WI38 (cell line): ENCODE measurements at regions not wholly inside any gene's neighbourhood (a gene's known extent, or its start where the extent isn't known, plus 50 kb on each side); places are given as distances from the start of the nearest gene placed in this dataset.

Experiments
- H3K4me3 ChIP-seq: 2 replicates; pipeline ENCODE4 v1.5.1; 2011; ENCODE audit warnings: low read depth, mild to moderate bottlenecking, control low read depth, low read length
- CTCF ChIP-seq: IDR thresholded peaks from 2 replicates; pipeline ENCODE4 v1.5.1; 2012; ENCODE audit warnings: low read depth, mild to moderate bottlenecking, control low read depth, low read length

- no peak overlapping the region for H3K4me3 ChIP-seq
- TF ChIP-seq CTCF = no peak
Observed at GRCh38 chr1:221993444-221993948, 251.6 kb upstream of the DUSP10 start.

- no peak for TF ChIP-seq CTCF
- no peak overlapping the region for H3K4me3 ChIP-seq
Observed at GRCh38 chr1:221992427-221992826, 250.5 kb upstream of the DUSP10 start.

- TF ChIP-seq CTCF = no peak
Observed at GRCh38 chr1:221991221-221991620, 249.3 kb upstream of the DUSP10 start.

GRCh38 chr1:221989741-221990140 is 247.9 kb upstream of the DUSP10 start:
- no peak overlapping the region for H3K4me3 ChIP-seq
- TF ChIP-seq CTCF = no peak

More at GRCh38 chr1:221991221-221991620, 249.3 kb upstream of the DUSP10 start:
- H3K4me3 ChIP-seq = no peak overlapping the region

GRCh38 chr1:221988829-221989228 is 246.9 kb upstream of the DUSP10 start:
- H3K4me3 ChIP-seq = no peak overlapping the region
- TF ChIP-seq CTCF = no peak

- H3K4me3 ChIP-seq = no peak overlapping the region
- TF ChIP-seq CTCF = no peak
Observed at GRCh38 chr1:221987860-221988520, 246.1 kb upstream of the DUSP10 start.

- no peak for TF ChIP-seq CTCF
- no peak overlapping the region for H3K4me3 ChIP-seq
Observed at GRCh38 chr1:221983444-221983843, 241.6 kb upstream of the DUSP10 start.
